22Rv1 (cell line): ENCODE measurements at regions not wholly inside any gene's neighbourhood (a gene's known extent, or its start where the extent isn't known, plus 50 kb on each side); places are given as distances from the start of the nearest gene placed in this dataset.

Source experiments
- H3K27ac ChIP-seq: fragments of 450-650 bp; 2 replicates; pipeline ENCODE4 v1.5.1; 2017
- ZFX ChIP-seq: fragments of 450-650 bp; IDR thresholded peaks from 2 replicates; pipeline ENCODE4 v1.6.1; 2017; ENCODE audit warnings: antibody characterized with exemption, borderline replicate concordance
- TF ChIP-seq, protein P1 (sequence below): fragments of 450-650 bp; IDR thresholded peaks from 2 replicates; pipeline ENCODE4 v1.5.1; 2017; ENCODE audit warnings: mild to moderate bottlenecking

- no peak overlapping the region for H3K27ac ChIP-seq
- TF ChIP-seq, protein P1, sequence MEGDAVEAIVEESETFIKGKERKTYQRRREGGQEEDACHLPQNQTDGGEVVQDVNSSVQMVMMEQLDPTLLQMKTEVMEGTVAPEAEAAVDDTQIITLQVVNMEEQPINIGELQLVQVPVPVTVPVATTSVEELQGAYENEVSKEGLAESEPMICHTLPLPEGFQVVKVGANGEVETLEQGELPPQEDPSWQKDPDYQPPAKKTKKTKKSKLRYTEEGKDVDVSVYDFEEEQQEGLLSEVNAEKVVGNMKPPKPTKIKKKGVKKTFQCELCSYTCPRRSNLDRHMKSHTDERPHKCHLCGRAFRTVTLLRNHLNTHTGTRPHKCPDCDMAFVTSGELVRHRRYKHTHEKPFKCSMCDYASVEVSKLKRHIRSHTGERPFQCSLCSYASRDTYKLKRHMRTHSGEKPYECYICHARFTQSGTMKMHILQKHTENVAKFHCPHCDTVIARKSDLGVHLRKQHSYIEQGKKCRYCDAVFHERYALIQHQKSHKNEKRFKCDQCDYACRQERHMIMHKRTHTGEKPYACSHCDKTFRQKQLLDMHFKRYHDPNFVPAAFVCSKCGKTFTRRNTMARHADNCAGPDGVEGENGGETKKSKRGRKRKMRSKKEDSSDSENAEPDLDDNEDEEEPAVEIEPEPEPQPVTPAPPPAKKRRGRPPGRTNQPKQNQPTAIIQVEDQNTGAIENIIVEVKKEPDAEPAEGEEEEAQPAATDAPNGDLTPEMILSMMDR: no peak
- TF ChIP-seq ZFX: no peak
Measured at GRCh38 chr4:189060104-189060503, 880.6 kb upstream of the FRG1 start.

DNA sequence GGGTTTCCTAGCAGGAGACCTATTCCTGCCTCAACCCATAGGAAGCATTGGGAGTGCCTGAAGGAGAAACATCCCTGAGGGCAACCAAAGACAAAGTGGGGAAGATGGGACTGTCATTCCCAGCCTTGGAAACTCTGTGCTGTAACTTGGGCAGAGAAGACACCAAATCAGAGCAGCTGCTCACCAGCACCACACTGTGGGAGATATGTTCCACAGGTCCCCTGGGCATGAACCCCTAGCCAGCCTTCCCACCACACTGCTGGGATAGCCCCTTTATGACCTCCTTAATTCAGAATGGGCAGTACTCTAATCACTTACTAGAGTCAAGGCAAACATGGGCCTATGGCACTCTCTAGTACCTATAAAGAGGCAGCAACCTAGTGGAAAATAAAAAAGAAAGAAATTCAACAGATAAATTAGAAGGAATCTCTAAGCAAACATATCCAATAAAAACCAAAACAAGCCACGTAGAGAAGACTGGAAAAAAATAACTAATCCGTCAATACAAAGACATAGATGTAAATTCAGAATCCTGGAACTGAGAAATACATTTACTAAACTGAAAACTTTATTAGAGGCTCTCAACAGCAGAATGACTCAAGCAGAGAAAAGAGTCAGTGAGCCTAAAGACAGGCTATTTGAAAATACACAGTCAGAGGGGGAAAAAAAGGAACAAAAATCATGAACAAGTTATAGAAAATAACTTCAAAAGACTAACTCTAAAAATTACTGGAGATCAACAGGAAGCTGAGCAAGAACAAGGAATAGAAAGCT lies 878.4 kb upstream of the FRG1 start:
- TF ChIP-seq ZFX: no peak
- TF ChIP-seq, protein P1: no peak
- no peak overlapping the region for H3K27ac ChIP-seq

- no peak overlapping the region for H3K27ac ChIP-seq
- TF ChIP-seq, protein P1: no peak
- no peak for TF ChIP-seq ZFX
Measured at GRCh38 chr4:189069772-189070171, 870.9 kb upstream of the FRG1 start.

DNA sequence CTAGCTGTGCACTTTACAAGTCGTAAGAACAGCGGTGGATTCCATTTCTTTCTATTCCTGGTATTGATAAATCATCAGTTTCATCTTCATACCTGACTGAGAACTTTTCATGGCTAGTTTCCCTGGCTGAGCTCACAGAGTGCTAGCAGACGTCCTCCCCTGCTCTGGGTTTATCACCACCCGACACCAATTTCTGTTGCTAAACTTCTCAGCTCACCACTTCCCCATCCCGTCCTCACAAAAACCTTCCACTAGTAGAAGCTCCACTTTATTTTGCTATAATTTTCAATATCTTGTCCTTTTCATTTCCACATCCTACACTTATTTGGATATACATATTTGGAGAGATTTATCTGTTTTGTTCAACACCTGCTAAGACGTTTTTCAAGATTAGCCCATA lies 869.4 kb upstream of the FRG1 start:
- no peak overlapping the region for H3K27ac ChIP-seq
- TF ChIP-seq, protein P1: no peak
- TF ChIP-seq ZFX: no peak

DNA sequence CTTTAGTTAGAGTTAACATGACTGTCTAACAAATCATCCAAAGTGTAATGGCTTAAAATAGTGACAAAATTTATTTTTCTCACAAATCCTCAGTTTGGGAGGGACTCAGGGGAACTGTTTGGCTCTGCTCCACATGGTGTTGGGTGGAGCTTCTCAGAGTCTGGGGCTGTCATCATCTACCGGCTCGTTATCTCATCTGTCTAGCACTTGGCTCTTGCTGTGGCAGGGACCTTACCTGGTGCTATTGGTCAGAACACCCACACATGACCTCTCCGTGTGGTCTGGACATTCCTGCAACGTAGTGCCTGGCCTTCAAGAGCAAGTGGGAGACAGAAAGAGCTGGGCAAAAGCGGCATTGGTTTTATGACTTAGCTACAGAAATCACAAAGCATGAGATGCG lies 866.9 kb upstream of the FRG1 start:
- TF ChIP-seq, protein P1: no peak
- TF ChIP-seq ZFX: no peak
- no peak overlapping the region for H3K27ac ChIP-seq

- H3K27ac ChIP-seq: no peak overlapping the region
- no peak for TF ChIP-seq ZFX
- TF ChIP-seq, protein P1: no peak
Measured at GRCh38 chr4:189081826-189082225, 858.8 kb upstream of the FRG1 start.

DNA sequence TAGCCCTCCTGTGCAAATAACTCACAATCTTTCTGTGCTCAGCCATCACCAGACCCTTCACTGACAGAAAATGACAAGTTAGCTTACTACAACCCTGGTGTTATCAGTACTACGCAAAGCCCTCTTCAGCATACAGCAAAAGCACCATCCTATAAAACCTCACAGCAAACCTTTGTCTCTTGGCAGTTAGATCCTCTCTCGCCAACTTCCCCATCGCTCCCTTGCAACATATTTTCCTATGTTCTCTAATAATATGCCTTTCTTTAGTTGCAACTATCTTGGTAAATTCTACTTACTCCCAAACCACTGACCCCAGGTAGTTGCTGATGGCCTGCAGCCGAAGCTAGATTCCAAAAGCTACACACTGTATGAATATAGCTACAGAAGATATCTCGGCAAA lies 856.9 kb upstream of the FRG1 start:
- no peak overlapping the region for H3K27ac ChIP-seq
- no peak for TF ChIP-seq ZFX
- TF ChIP-seq, protein P1: no peak
